Right ventricle myocardium inferior (tissue), 1 donor: ENCODE measurements at regions not wholly inside any gene's neighbourhood (a gene's known extent, or its start where the extent isn't known, plus 50 kb on each side); places are given as distances from the start of the nearest gene placed in this dataset.
A peak's percentile ranks its signal among the peaks of the same experiment; 100 is the strongest.

ENCODE experiments used
- ATAC-seq: fragments of 200-7000 bp; cut with Tn5 transposase; one replicate; pipeline ENCODE4 v1.9.1; 2020; ENCODE audit warnings: mild to moderate bottlenecking, moderate library complexity
- DNase-seq: peaks from one replicate; pipeline ENCODE4 v3.0.0; 2021; ENCODE audit errors: missing footprints
- intact Hi-C: fragments of 100-400 bp; cut with DNase I; formaldehyde crosslinking; loops from one replicate; pipeline ENCODE4 v1.11.0; 2022
- donor health status: DM: no; HTN: yes; CAD: no; lungs with severe emphysema.

GRCh38 chr21:32185726-32186125, 93.1 kb downstream of the MIS18A start:
- DNase-seq (no peak), ATAC-seq (no peak)
- intact Hi-C loops, result no loop called here

GRCh38 chr21:32185103-32185502, 93.7 kb downstream of the MIS18A start:
- no peak for ATAC-seq
- intact Hi-C loops, result no loop called here

GRCh38 chr21:32184485-32184884, 94.4 kb downstream of the MIS18A start:
- ATAC-seq (no peak), DNase-seq (no peak)
- intact Hi-C loops, result no loop called here

More at GRCh38 chr21:32185103-32185502, 93.7 kb downstream of the MIS18A start:
- DNase-seq, result no peak

- intact Hi-C loops, result no loop called here
- ATAC-seq (no peak), DNase-seq (no peak)
These were observed 94.8 kb downstream of the MIS18A start for GRCh38 chr21:32184065-32184464.

- intact Hi-C loops, result no loop called here
- no peak for ATAC-seq
These were observed 95.5 kb downstream of the MIS18A start for GRCh38 chr21:32183396-32183795.

GRCh38 chr21:32182449-32182848, 96.4 kb downstream of the MIS18A start:
- intact Hi-C loops, result no loop called here
- no peak for DNase-seq

More at GRCh38 chr21:32183396-32183795, 95.5 kb downstream of the MIS18A start:
- no peak for DNase-seq

GRCh38 chr21:32181457-32181856, 97.4 kb downstream of the MIS18A start:
- intact Hi-C loops, result no loop called here
- no peak for DNase-seq
- ATAC-seq, result peak; percentile 79

More at GRCh38 chr21:32182449-32182848, 96.4 kb downstream of the MIS18A start:
- no peak for ATAC-seq

GRCh38 chr21:32174819-32175218, 104.0 kb downstream of the MIS18A start:
- DNase-seq, result no peak
- ATAC-seq, result no peak
- intact Hi-C loops, result no loop called here

GRCh38 chr21:32173121-32173724, 105.6 kb downstream of the MIS18A start:
- intact Hi-C loops, result no loop called here
- ATAC-seq (no peak), DNase-seq (no peak)

GRCh38 chr21:32172106-32172505, 106.7 kb downstream of the MIS18A start:
- DNase-seq, result no peak
- no peak for ATAC-seq
- intact Hi-C loops, result no loop called here

GRCh38 chr21:32167513-32167912, 111.3 kb downstream of the MIS18A start:
- intact Hi-C loops, result no loop called here
- ATAC-seq (no peak), DNase-seq (no peak)

GRCh38 chr21:32163386-32163785, 115.5 kb downstream of the MIS18A start:
- intact Hi-C loops, result no loop called here
- ATAC-seq (no peak), DNase-seq (no peak)

- DNase-seq, result no peak
- no peak for ATAC-seq
- intact Hi-C loops, result no loop called here
These were observed 116.0 kb downstream of the MIS18A start for GRCh38 chr21:32162727-32163320.

GRCh38 chr21:32155226-32155625, 123.6 kb downstream of the MIS18A start:
- ATAC-seq, result no peak
- DNase-seq, result no peak
- intact Hi-C loops, result no loop called here

GRCh38 chr21:32147041-32147440, 131.8 kb downstream of the MIS18A start:
- no peak for DNase-seq
- intact Hi-C loops, result no loop called here
- no peak for ATAC-seq

- ATAC-seq, result no peak
- intact Hi-C loops, result no loop called here
These were observed 134.0 kb downstream of the MIS18A start for GRCh38 chr21:32144851-32145250.

GRCh38 chr21:32143241-32143939, 135.5 kb downstream of the MIS18A start:
- DNase-seq (no peak), ATAC-seq (peak; percentile 72)
- intact Hi-C loops, result no loop called here

More at GRCh38 chr21:32144851-32145250, 134.0 kb downstream of the MIS18A start:
- DNase-seq, result no peak

GRCh38 chr21:32141318-32141633, 137.6 kb downstream of the MIS18A start:
- DNase-seq (no peak), ATAC-seq (no peak)
- intact Hi-C loops, result no loop called here

- intact Hi-C loops, result no loop called here
- ATAC-seq, result no peak
- DNase-seq, result no peak
These were observed 138.1 kb downstream of the MIS18A start for GRCh38 chr21:32140604-32141317.

- ATAC-seq (no peak), DNase-seq (no peak)
- intact Hi-C loops, result no loop called here
These were observed 138.7 kb downstream of the MIS18A start for GRCh38 chr21:32140151-32140550.
